CD4-positive, alpha-beta T cell (primary cell): ENCODE measurements at regions not wholly inside any gene's neighbourhood (a gene's known extent, or its start where the extent isn't known, plus 50 kb on each side); places are given as distances from the start of the nearest gene placed in this dataset.

Experiments used
- ATAC-seq: fragments of 200-7000 bp; cut with Tn5 transposase; one replicate; pipeline ENCODE4 v1.10.0; 2022; ENCODE audit warnings: mild to moderate bottlenecking; ENCODE audit not compliant: poor library complexity
- CTCF ChIA-PET: fragments of 350-600 bp; sonication (Branson Sonifier 250); formaldehyde crosslinking; loops from one replicate; lab custom pipeline; 2021; ENCODE audit warnings: antibody characterized with exemption, inconsistent platforms; lab: Charles Lee
- POLR2A ChIA-PET: fragments of 350-600 bp; sonication (Branson Sonifier 250); formaldehyde crosslinking; loops from one replicate; lab custom pipeline; 2021; ENCODE audit warnings: antibody characterized with exemption, inconsistent platforms; lab: Charles Lee
- DNase-seq, 14 experiments: peaks; one replicate each; pipeline ENCODE4 v3.0.0-alpha.2; 2013 to 2020; ENCODE audit warnings: mixed read lengths in 2 of 14
- H3K27ac ChIP-seq, 2 donors: one replicate each; pipeline versions ENCODE4 v1.5.1 to v1.7.0; 2013; ENCODE audit warnings: low read length in 2 of 2, low read depth in 1 of 2, mild to moderate bottlenecking in 1 of 2
- H3K27me3 ChIP-seq, 2 experiments: 1 replicate in 1 of 2; 2 replicates in 1 of 2; pipeline versions ENCODE4 v1.6.1 to v1.7.0; 2013; ENCODE audit warnings: low read length in 2 of 2, control low read depth in 1 of 2, mild to moderate bottlenecking in 1 of 2, moderate library complexity in 1 of 2; ENCODE audit not compliant: insufficient read depth in 2 of 2, control insufficient read depth in 1 of 2
- H3K36me3 ChIP-seq: one replicate; pipeline ENCODE4 v1.6.1; 2013; ENCODE audit warnings: low read length, control low read depth; ENCODE audit not compliant: insufficient read depth
- H3K4me1 ChIP-seq: one replicate; pipeline ENCODE4 v1.6.1; 2013; ENCODE audit warnings: low read length, control low read depth; ENCODE audit not compliant: insufficient read depth
- H3K4me3 ChIP-seq: one replicate; pipeline ENCODE4 v1.5.1; 2013; ENCODE audit warnings: mild to moderate bottlenecking, low read length, moderate library complexity
- H3K9me3 ChIP-seq, 2 experiments: 1 replicate in 1 of 2; 2 replicates in 1 of 2; pipeline versions ENCODE4 v1.6.1 to v1.7.0; 2013; ENCODE audit warnings: low read length in 2 of 2, mild to moderate bottlenecking in 2 of 2, control low read depth in 1 of 2, moderate library complexity in 1 of 2; ENCODE audit not compliant: control insufficient read depth in 1 of 2, insufficient read depth in 1 of 2
- H3K27ac Mint-ChIP-seq: one replicate; pipeline ENCODE4 v1.8.0; 2020; ENCODE audit warnings: mixed read lengths
- H3K27me3 Mint-ChIP-seq: one replicate; pipeline ENCODE4 v1.8.0; 2021; ENCODE audit warnings: mixed read lengths
- H3K36me3 Mint-ChIP-seq: one replicate; pipeline ENCODE4 v1.8.0; 2021; ENCODE audit warnings: low read depth, mixed read lengths
- H3K4me1 Mint-ChIP-seq: one replicate; pipeline ENCODE4 v1.8.0; 2021; ENCODE audit warnings: low read depth, mixed read lengths
- H3K4me3 Mint-ChIP-seq: one replicate; pipeline ENCODE4 v1.8.0; 2020; ENCODE audit warnings: mild to moderate bottlenecking, mixed read lengths
- H3K9me3 Mint-ChIP-seq: one replicate; pipeline ENCODE4 v1.8.0; 2020; ENCODE audit warnings: mixed read lengths
- intact Hi-C, 2 experiments: fragments of 100-400 bp; cut with DNase I in 1 of 2; cut with micrococcal nuclease in 1 of 2; formaldehyde crosslinking; loops; one replicate each; pipeline versions ENCODE4 v1.15.1 to v1.9.0; 2023 to 2025; cut with DNase I, micrococcal nuclease
- TF ChIP-seq, protein P1 (sequence below): fragments of 200-600 bp; IDR thresholded peaks from one replicate; pipeline ENCODE4 v1.8.0; 2022; ENCODE audit warnings: antibody characterized with exemption, mild to moderate bottlenecking

DNA sequence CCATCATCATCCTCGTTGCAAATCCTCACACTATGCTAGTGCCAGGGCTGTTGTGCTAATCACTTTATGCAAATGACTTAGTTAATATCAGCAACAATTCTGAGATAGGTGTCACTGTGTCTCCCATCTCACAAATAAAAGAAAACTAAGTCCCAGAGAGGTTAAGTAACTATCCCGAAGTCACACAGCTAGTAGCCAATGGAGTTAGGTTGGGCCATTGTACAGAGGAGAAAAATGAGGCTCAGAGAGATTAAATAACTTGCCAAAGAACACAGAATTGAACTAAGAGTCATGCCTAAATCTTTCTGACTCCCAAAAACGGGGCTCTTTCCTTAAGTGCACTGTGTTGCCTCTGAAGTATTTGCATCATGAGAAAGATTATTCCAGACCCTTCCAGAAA is 146.4 kb downstream of the MIS18A start:
- no peaks in the 10 kb centered on the region for H3K36me3 ChIP-seq
- no peak overlapping the region for H3K27ac ChIP-seq
- ChIA-PET POLR2A (no interaction called here), CTCF (no interaction called here)
- Mint-ChIP-seq H3K27ac (no peak overlapping the region), H3K9me3 (peaks cover 6% of the 10 kb centered on the region), H3K4me1 (no peaks in the 10 kb centered on the region), H3K27me3 (peaks cover 18% of the 10 kb centered on the region), H3K4me3 (no peak overlapping the region), H3K36me3 (no peaks in the 10 kb centered on the region)
- intact Hi-C loops, result no loop called here
- peaks cover 0 to 3% of the 10 kb centered on the region in 2 experiments for H3K9me3 ChIP-seq
- peaks cover 2 to 5% of the 10 kb centered on the region in 2 experiments for H3K27me3 ChIP-seq
- ATAC-seq (no peak), DNase-seq (no peak)
- no peak overlapping the region for H3K4me3 ChIP-seq
- no peaks in the 10 kb centered on the region for H3K4me1 ChIP-seq
- TF ChIP-seq, protein P1, sequence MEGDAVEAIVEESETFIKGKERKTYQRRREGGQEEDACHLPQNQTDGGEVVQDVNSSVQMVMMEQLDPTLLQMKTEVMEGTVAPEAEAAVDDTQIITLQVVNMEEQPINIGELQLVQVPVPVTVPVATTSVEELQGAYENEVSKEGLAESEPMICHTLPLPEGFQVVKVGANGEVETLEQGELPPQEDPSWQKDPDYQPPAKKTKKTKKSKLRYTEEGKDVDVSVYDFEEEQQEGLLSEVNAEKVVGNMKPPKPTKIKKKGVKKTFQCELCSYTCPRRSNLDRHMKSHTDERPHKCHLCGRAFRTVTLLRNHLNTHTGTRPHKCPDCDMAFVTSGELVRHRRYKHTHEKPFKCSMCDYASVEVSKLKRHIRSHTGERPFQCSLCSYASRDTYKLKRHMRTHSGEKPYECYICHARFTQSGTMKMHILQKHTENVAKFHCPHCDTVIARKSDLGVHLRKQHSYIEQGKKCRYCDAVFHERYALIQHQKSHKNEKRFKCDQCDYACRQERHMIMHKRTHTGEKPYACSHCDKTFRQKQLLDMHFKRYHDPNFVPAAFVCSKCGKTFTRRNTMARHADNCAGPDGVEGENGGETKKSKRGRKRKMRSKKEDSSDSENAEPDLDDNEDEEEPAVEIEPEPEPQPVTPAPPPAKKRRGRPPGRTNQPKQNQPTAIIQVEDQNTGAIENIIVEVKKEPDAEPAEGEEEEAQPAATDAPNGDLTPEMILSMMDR, result no peak

DNA sequence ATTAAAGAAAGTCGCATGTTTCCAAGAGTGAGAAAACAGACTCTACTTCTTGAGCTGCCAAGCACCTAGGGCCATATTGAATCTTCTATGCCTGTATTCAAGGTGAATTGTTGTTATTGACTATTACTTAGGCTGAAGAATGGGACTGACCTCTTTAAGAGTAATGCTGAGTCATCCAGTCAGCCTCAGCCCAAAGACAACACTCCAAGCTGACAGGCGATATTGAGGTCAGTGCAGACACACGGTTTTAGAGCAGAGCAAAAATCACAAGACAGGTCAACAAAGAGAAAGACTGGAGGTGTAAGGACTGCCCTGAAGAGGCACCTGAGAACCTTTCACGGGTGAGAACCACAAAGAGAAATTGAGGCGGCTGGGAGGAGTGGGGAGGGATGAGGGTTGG is 146.9 kb downstream of the MIS18A start:
- no peaks in the 10 kb centered on the region for H3K36me3 ChIP-seq
- DNase-seq, result no peak
- Mint-ChIP-seq H3K27me3 (peaks cover 18% of the 10 kb centered on the region), H3K4me1 (no peaks in the 10 kb centered on the region), H3K36me3 (no peaks in the 10 kb centered on the region), H3K27ac (no peak overlapping the region), H3K4me3 (no peak overlapping the region), H3K9me3 (peaks cover 6% of the 10 kb centered on the region)
- CTCF ChIA-PET, result no interaction called here
- POLR2A ChIA-PET, result no interaction called here
- H3K4me3 ChIP-seq, result no peak overlapping the region
- intact Hi-C loops, result no loop called here
- TF ChIP-seq, protein P1, result no peak
- H3K9me3 ChIP-seq, result peaks cover 0 to under 1% of the 10 kb centered on the region in 2 experiments
- ATAC-seq, result no peak
- H3K27ac ChIP-seq, result no peak overlapping the region
- H3K4me1 ChIP-seq, result no peaks in the 10 kb centered on the region
- H3K27me3 ChIP-seq, result peaks cover 2 to 5% of the 10 kb centered on the region in 2 experiments

DNA sequence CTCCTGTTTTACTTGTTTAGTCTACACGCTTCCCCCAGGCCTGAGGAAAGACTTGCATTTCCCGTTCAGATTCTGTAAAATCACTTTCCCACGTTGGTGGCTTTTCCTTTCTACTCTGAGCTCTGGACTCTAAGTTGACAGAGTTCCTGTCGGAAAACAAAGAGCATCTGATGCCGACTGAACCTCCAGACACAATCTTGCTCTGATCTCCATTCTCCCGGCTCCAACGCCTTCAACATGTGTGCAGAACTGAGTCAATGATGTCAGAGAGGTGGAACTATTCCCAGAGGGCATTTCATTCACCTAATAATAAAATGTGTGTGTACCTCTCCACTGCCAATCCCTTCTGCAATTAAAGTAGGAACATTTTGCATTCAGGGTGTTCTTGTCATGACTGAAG is 147.7 kb downstream of the MIS18A start:
- no peaks in the 10 kb centered on the region for H3K4me1 Mint-ChIP-seq
- H3K4me3 Mint-ChIP-seq, result no peak overlapping the region
- H3K9me3 ChIP-seq, result no peaks in the 10 kb centered on the region
- no peaks in the 10 kb centered on the region for H3K4me1 ChIP-seq
- H3K4me3 ChIP-seq, result no peak overlapping the region
- POLR2A ChIA-PET, result no interaction called here
- peaks cover 2 to 5% of the 10 kb centered on the region in 2 experiments for H3K27me3 ChIP-seq
- H3K27ac Mint-ChIP-seq, result no peak overlapping the region
- ATAC-seq, result no peak
- no peaks in the 10 kb centered on the region for H3K36me3 ChIP-seq
- H3K27ac ChIP-seq, result no peak overlapping the region
- CTCF ChIA-PET, result no interaction called here
- H3K9me3 Mint-ChIP-seq, result peaks cover 6% of the 10 kb centered on the region
- DNase-seq, result no peak
- intact Hi-C loops, result no loop called here
- H3K36me3 Mint-ChIP-seq, result no peaks in the 10 kb centered on the region
- TF ChIP-seq, protein P1, result no peak
- peaks cover 18% of the 10 kb centered on the region for H3K27me3 Mint-ChIP-seq
